Thoracic aorta (tissue), 2 donors: ENCODE measurements at regions not wholly inside any gene's neighbourhood (a gene's known extent, or its start where the extent isn't known, plus 50 kb on each side); places are given as distances from the start of the nearest gene placed in this dataset.

Experiments used
- ATAC-seq: fragments of 150-250 bp; one replicate; pipeline ENCODE4 v1.8.0; 2017; ENCODE audit warnings: low read depth; ENCODE audit not compliant: insufficient number of reproducible peaks, low FRiP score
- DNase-seq: peaks from one replicate; pipeline ENCODE4 v3.0.0-alpha.2; 2020; ENCODE audit warnings: low spot score
- H3K27ac ChIP-seq, 2 donors: fragments of 200-600 bp; sonication (generic); 1 replicate in 1 of 2; 2 replicates in 1 of 2; pipeline ENCODE4 v1.5.1; 2016; ENCODE audit warnings: mild to moderate bottlenecking in 2 of 2, moderate library complexity in 2 of 2
- H3K27me3 ChIP-seq: fragments of 200-600 bp; sonication (generic); replicated peaks from 2 replicates; pipeline ENCODE4 v1.6.0; 2016; ENCODE audit warnings: mild to moderate bottlenecking; ENCODE audit not compliant: insufficient read depth
- H3K36me3 ChIP-seq: fragments of 200-600 bp; sonication (generic); one replicate; pipeline ENCODE4 v1.5.1; 2016
- H3K4me1 ChIP-seq, 2 donors: fragments of 200-600 bp; sonication (generic); 1 replicate in 1 of 2; 2 replicates in 1 of 2; pipeline versions ENCODE4 v1.5.1 to v1.6.0; 2016; ENCODE audit warnings: low read depth in 2 of 2, mild to moderate bottlenecking in 1 of 2; ENCODE audit not compliant: control insufficient read depth in 1 of 2
- H3K4me3 ChIP-seq: fragments of 200-600 bp; sonication (generic); 2 replicates; pipeline ENCODE4 v1.5.1; 2016; ENCODE audit warnings: mild to moderate bottlenecking
- H3K9me3 ChIP-seq: fragments of 200-600 bp; sonication (generic); 2 replicates; pipeline ENCODE4 v1.5.1; 2016
- TF ChIP-seq, protein P1 (sequence below): fragments of 200-600 bp; sonication (generic); IDR thresholded peaks from one replicate; pipeline ENCODE4 v1.5.1; 2019; ENCODE audit warnings: antibody characterized with exemption

DNA sequence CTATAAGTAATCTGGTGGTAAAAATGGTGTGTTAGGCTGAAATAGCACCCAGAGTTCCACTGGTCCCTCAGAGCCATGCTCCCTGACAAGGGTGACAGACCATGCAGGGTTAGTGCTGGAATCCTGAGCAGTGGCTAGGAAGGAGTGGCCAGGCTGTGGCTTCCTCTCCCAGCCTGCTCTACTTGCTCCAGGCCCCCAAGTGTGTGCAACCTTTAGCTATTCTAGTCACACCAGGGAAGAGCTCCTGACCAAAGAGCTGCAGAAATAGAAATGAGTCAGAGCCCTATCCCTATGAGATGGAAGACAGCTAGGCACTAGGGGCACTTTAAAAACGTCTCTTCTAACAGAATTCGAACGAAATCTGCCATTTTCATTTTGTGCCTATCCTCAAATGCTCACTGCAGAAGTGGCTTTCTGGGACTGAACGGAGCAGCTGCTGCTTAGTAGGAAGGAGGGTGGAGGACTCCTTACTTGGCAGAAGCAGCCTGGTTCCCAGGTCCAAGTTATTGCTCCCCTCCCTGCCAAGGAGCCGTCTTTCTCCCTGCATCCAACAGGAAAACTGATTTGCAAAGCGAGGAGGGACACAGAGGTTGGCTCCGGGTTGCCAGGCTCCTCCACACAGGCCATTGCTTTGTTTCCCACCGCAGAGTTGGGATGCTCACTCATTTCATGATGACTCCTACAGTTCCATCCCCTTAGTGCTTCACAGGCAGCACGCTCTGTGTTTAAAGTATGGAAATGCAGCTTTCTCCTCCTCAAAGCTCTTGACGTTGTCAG is 754.5 kb downstream of the C6orf118 start:
- TF ChIP-seq, protein P1, sequence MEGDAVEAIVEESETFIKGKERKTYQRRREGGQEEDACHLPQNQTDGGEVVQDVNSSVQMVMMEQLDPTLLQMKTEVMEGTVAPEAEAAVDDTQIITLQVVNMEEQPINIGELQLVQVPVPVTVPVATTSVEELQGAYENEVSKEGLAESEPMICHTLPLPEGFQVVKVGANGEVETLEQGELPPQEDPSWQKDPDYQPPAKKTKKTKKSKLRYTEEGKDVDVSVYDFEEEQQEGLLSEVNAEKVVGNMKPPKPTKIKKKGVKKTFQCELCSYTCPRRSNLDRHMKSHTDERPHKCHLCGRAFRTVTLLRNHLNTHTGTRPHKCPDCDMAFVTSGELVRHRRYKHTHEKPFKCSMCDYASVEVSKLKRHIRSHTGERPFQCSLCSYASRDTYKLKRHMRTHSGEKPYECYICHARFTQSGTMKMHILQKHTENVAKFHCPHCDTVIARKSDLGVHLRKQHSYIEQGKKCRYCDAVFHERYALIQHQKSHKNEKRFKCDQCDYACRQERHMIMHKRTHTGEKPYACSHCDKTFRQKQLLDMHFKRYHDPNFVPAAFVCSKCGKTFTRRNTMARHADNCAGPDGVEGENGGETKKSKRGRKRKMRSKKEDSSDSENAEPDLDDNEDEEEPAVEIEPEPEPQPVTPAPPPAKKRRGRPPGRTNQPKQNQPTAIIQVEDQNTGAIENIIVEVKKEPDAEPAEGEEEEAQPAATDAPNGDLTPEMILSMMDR: no peak

DNA sequence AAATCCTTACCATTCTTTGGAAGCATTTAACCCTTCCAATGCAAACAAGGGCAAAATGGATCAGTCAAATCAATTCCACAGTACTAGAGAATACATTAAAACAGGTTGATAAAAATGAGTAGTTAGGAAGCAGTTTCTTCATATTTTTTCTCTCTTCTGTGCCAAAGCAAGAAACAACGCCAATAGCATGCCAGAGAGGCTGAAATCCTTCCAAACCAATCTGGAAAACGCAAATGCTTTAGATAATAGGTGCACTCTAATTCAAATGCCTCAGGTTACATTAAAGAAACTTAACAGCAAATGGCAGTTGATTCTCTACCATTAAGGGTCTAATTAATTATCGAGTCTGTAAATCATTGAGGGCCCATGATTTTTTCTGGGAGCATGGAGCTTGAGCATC is 755.2 kb downstream of the C6orf118 start:
- Histone ChIP-seq H3K27me3 (no peaks in the 10 kb centered on the region), H3K4me3 (no peak overlapping the region), H3K27ac (no peak overlapping the region), H3K4me1 (no peaks in the 10 kb centered on the region), H3K9me3 (no peaks in the 10 kb centered on the region), H3K36me3 (no peaks in the 10 kb centered on the region)
- ATAC-seq (no peak), DNase-seq (no peak)
- TF ChIP-seq, protein P1: no peak

More for the DNA sequence above, 754.5 kb downstream of the C6orf118 start:
- Histone ChIP-seq H3K27ac (no peak overlapping the region), H3K4me3 (no peak overlapping the region), H3K27me3 (no peaks in the 10 kb centered on the region), H3K4me1 (no peaks in the 10 kb centered on the region), H3K9me3 (no peaks in the 10 kb centered on the region), H3K36me3 (no peaks in the 10 kb centered on the region)
- ATAC-seq (no peak), DNase-seq (no peak)

DNA sequence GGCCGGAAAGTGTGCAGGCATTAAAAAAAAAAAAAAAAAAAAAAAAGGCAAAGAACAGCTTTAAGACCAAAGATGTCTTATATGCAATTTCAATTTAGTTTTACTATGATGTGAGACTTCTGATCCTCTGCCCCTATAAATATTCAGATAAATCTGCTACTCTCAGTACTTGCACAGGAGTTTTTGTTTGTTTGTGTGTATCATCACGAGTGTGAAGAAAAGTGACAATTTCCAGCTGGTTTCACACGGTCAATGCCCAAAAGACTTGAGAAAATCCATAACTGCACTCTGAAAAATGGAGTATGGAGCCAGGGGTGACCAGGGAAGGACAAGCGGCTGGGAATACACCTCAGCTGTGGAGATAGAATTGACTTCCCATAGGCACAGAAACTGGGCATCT is 757.7 kb downstream of the C6orf118 start:
- TF ChIP-seq, protein P1: no peak
- H3K9me3 ChIP-seq: no peaks in the 10 kb centered on the region

DNA sequence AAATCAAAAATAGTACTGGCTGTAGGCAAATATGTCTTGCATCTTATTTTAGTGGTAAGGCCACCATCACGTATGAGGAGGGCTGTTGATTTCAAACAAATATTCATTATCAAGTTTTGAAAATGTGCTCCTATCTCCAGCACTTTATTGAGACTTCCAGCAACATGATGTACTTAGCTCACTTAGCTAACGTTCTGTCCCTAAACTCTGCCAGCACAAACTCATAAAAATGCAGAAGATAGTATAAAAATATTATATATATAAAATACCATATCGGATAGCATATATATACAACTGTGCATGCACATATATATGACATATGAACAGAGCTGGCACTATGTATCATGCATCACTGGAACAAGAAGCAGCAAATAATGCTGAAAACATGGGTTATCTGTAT is 762.3 kb downstream of the C6orf118 start:
- Histone ChIP-seq H3K9me3 (no peaks in the 10 kb centered on the region), H3K36me3 (no peaks in the 10 kb centered on the region), H3K4me1 (no peaks in the 10 kb centered on the region), H3K27me3 (no peaks in the 10 kb centered on the region), H3K4me3 (no peak overlapping the region), H3K27ac (no peak overlapping the region)
- TF ChIP-seq, protein P1: no peak
- ATAC-seq (no peak), DNase-seq (no peak)

More for the DNA sequence above, 757.7 kb downstream of the C6orf118 start:
- no peak overlapping the region for H3K27ac ChIP-seq
- no peaks in the 10 kb centered on the region for H3K4me1 ChIP-seq
- ATAC-seq: no peak
- no peaks in the 10 kb centered on the region for H3K27me3 ChIP-seq
- H3K4me3 ChIP-seq: no peak overlapping the region
- DNase-seq: no peak
- no peaks in the 10 kb centered on the region for H3K36me3 ChIP-seq

DNA sequence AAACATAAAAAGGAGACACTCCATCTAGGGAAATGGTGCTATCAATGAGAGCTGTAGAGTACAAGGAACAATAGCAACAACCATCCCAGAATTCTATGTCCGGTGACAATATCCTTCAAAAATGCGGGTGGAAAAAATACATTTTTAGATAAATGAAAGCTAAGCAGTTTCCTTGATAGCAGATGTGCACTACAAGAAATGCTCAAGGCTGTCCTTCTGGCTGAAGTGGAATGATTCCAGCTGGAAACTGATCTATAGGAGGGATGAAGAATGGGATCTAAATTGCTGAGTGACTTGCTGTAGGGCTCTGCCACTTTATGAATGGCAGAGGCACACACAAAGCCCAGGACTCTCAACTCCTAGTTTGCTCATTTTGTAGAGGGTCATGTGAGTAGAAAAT is 763.1 kb downstream of the C6orf118 start:
- H3K27me3 ChIP-seq: no peaks in the 10 kb centered on the region
- no peaks in the 10 kb centered on the region for H3K36me3 ChIP-seq
- TF ChIP-seq, protein P1: no peak
- ATAC-seq (no peak), DNase-seq (no peak)
- no peaks in the 10 kb centered on the region for H3K9me3 ChIP-seq
- no peak overlapping the region for H3K27ac ChIP-seq
- no peaks in the 10 kb centered on the region for H3K4me1 ChIP-seq
- no peak overlapping the region for H3K4me3 ChIP-seq
